HCT116 (cell line): ENCODE measurements at regions not wholly inside any gene's neighbourhood (a gene's known extent, or its start where the extent isn't known, plus 50 kb on each side); places are given as distances from the start of the nearest gene placed in this dataset.

Experiments used
- ATAC-seq: fragments of 200-7000 bp; cut with Tn5 transposase; 2 replicates; pipeline ENCODE4 v1.9.1; 2020; ENCODE audit warnings: mild to moderate bottlenecking, moderate library complexity
- BruUV-seq: library from RNA; stranded (reverse); fragments of 400-500 nt; replicated peaks from 2 replicates; lab custom pipeline; 2021; lab: Mats Ljungman, UMichigan
- CTCF ChIA-PET: fragments of 300-600 bp; sonication (Branson Sonifier 250); formaldehyde crosslinking; loops from one replicate; lab custom pipeline; 2021; ENCODE audit warnings: antibody characterized with exemption; lab: Charles Lee
- POLR2A ChIA-PET: fragments of 300-600, 350-600 bp; sonication (Branson Sonifier 250); formaldehyde crosslinking; loops from one replicate; lab custom pipeline; 2021; ENCODE audit warnings: antibody characterized with exemption; lab: Charles Lee
- RAD21 ChIA-PET, 2 experiments: fragments of 300-600 bp; sonication (Branson Sonifier 250); formaldehyde crosslinking; loops; one replicate each; lab custom pipeline; 2023; ENCODE audit warnings: low total read pairs in 2 of 2; ENCODE audit not compliant: uncharacterized antibody in 2 of 2, unreplicated experiment in 2 of 2, low non-redundant PET in 1 of 2; lab: Charles Lee
- DNase-seq: peaks from one replicate; pipeline ENCODE4 v3.0.0-alpha.2; 2010; ENCODE audit warnings: low read depth, low spot score
- H2AFZ ChIP-seq: fragments of 200-600 bp; shearing (Covaris generic), sonication (generic); 2 replicates; pipeline ENCODE4 v1.6.1; 2017; ENCODE audit warnings: low read depth, mixed run types, mixed read lengths, antibody characterized with exemption, low read length; ENCODE audit not compliant: poor library complexity, severe bottlenecking
- H3K27ac ChIP-seq: 2 replicates; pipeline ENCODE4 v1.5.1; 2012; ENCODE audit warnings: low read depth, low read length
- H3K27me3 ChIP-seq: fragments of 200-600 bp; sonication (generic); 2 replicates; pipeline ENCODE4 v1.6.1; 2016; ENCODE audit warnings: mixed run types, low read length, mixed read lengths; ENCODE audit not compliant: insufficient read depth
- H3K36me3 ChIP-seq, 2 experiments: fragments of 200-500 bp in 1 of 2; fragments of 200-600 bp in 1 of 2; sonication (Bioruptor generic) in 1 of 2; sonication (generic) in 1 of 2; 2 replicates each; pipeline versions ENCODE4 v1.5.1 to v1.6.1; 2014 to 2016; ENCODE audit warnings: low read length in 2 of 2, inconsistent platforms in 1 of 2, mixed read lengths in 1 of 2, mixed run types in 1 of 2; ENCODE audit not compliant: insufficient read depth in 2 of 2, control insufficient read depth in 1 of 2
- H3K4me1 ChIP-seq, 2 experiments: fragments of 200-600 bp in 1 of 2; sonication (generic) in 1 of 2; 2 replicates each; pipeline versions ENCODE4 v1.5.1 to v1.6.1; 2012 to 2017; ENCODE audit warnings: low read length in 2 of 2, inconsistent platforms in 1 of 2, mild to moderate bottlenecking in 1 of 2, mixed read lengths in 1 of 2, mixed run types in 1 of 2, moderate library complexity in 1 of 2; ENCODE audit not compliant: insufficient read depth in 2 of 2, control insufficient read depth in 1 of 2
- H3K4me2 ChIP-seq: fragments of 200-600 bp; sonication (generic); 2 replicates; pipeline ENCODE4 v1.6.1; 2017; ENCODE audit warnings: mixed run types, low read length, mixed read lengths
- H3K4me3 ChIP-seq, 2 experiments: fragments of 200-600 bp in 1 of 2; sonication (generic) in 1 of 2; replicated peaks in 1 of 2; 2 replicates each; pipeline ENCODE4 v1.5.1; 2011 to 2016; ENCODE audit warnings: low read length in 2 of 2, control low read depth in 1 of 2, low read depth in 1 of 2, mild to moderate bottlenecking in 1 of 2, mixed read lengths in 1 of 2, mixed run types in 1 of 2
- H3K79me2 ChIP-seq: fragments of 200-600 bp; sonication (generic); 2 replicates; pipeline ENCODE4 v1.6.1; 2017; ENCODE audit warnings: mild to moderate bottlenecking, mixed run types, low read length, moderate library complexity, mixed read lengths; ENCODE audit not compliant: insufficient read depth
- H3K9ac ChIP-seq: fragments of 200-600 bp; sonication (generic); 2 replicates; pipeline ENCODE4 v1.6.1; 2016; ENCODE audit warnings: low read length, mixed read lengths
- H3K9me2 ChIP-seq: fragments of 200-600 bp; sonication (generic), shearing (Covaris generic); 2 replicates; pipeline ENCODE4 v1.6.1; 2017; ENCODE audit warnings: mixed run types, mild to moderate bottlenecking, moderate library complexity; ENCODE audit not compliant: insufficient read depth
- H3K9me3 ChIP-seq, 2 experiments: fragments of 200-500 bp in 1 of 2; fragments of 200-600 bp in 1 of 2; sonication (Bioruptor generic) in 1 of 2; sonication (generic) in 1 of 2; 2 replicates each; pipeline ENCODE4 v1.6.1; 2014 to 2017; ENCODE audit warnings: low read length in 2 of 2, mixed read lengths in 2 of 2, inconsistent platforms in 1 of 2, low read depth in 1 of 2, mild to moderate bottlenecking in 1 of 2, mixed run types in 1 of 2, moderate library complexity in 1 of 2; ENCODE audit not compliant: control insufficient read depth in 1 of 2, insufficient read depth in 1 of 2
- H4K20me1 ChIP-seq: fragments of 200-600 bp; sonication (generic), shearing (Covaris generic); 2 replicates; pipeline ENCODE4 v1.6.1; 2017; ENCODE audit warnings: mixed run types, mild to moderate bottlenecking, moderate library complexity; ENCODE audit not compliant: insufficient read depth
- ATF3 ChIP-seq: IDR thresholded peaks from 2 replicates; pipeline ENCODE4 v1.6.1; 2012
- CEBPB ChIP-seq: IDR thresholded peaks from 2 replicates; pipeline ENCODE4 v1.6.1; 2012; ENCODE audit warnings: low read depth
- CTCF ChIP-seq, 3 experiments: fragments of 200-600 bp in 1 of 3; sonication (generic) in 1 of 3; IDR thresholded peaks in 2 of 3; conservative IDR thresholded peaks in 1 of 3; 2 replicates each; pipeline ENCODE4 v1.5.1; 2012 to 2017; ENCODE audit warnings: low read depth in 2 of 3, low read length in 2 of 3, antibody characterized with exemption in 1 of 3, borderline replicate concordance in 1 of 3, control low read depth in 1 of 3, mild to moderate bottlenecking in 1 of 3, mixed read lengths in 1 of 3, mixed run types in 1 of 3, moderate library complexity in 1 of 3; ENCODE audit not compliant: insufficient read depth in 1 of 3
- ELF1 ChIP-seq: IDR thresholded peaks from 2 replicates; pipeline ENCODE4 v1.6.1; 2012; ENCODE audit warnings: low read depth, borderline replicate concordance
- EZH2phosphoT487 ChIP-seq: fragments of 200-600 bp; IDR thresholded peaks from 2 replicates; pipeline ENCODE4 v1.6.1; 2018; ENCODE audit warnings: antibody characterized with exemption, borderline replicate concordance
- FOSL1 ChIP-seq: IDR thresholded peaks from 2 replicates; pipeline ENCODE4 v1.6.1; 2012; ENCODE audit warnings: low read depth
- MAX ChIP-seq: IDR thresholded peaks from 2 replicates; pipeline ENCODE4 v1.6.1; 2012
- POLR2AphosphoS5 ChIP-seq: IDR thresholded peaks from 2 replicates; pipeline ENCODE4 v1.6.1; 2011; ENCODE audit warnings: mild to moderate bottlenecking, low read depth, low read length, moderate library complexity
- RAD21 ChIP-seq: IDR thresholded peaks from 2 replicates; pipeline ENCODE4 v1.6.1; 2012; ENCODE audit warnings: low read depth, mild to moderate bottlenecking
- REST ChIP-seq: IDR thresholded peaks from 2 replicates; pipeline ENCODE4 v1.6.1; 2012; ENCODE audit warnings: low read depth
- SP1 ChIP-seq: IDR thresholded peaks from 2 replicates; pipeline ENCODE4 v1.6.1; 2012; ENCODE audit warnings: low read depth
- TCF7L2 ChIP-seq: IDR thresholded peaks from 2 replicates; pipeline ENCODE4 v1.7.0; 2011; ENCODE audit warnings: borderline replicate concordance, inconsistent platforms; ENCODE audit not compliant: insufficient read depth, insufficient read length; ENCODE audit errors: extremely low read depth
- YY1 ChIP-seq: IDR thresholded peaks from 2 replicates; pipeline ENCODE4 v1.6.1; 2011; ENCODE audit warnings: low read length, low read depth, moderate library complexity, mild to moderate bottlenecking; ENCODE audit not compliant: insufficient replicate concordance; ENCODE audit errors: extremely low read depth
- ZBTB33 ChIP-seq: IDR thresholded peaks from 2 replicates; pipeline ENCODE4 v1.6.1; 2011; ENCODE audit warnings: mild to moderate bottlenecking, low read length, moderate library complexity; ENCODE audit not compliant: insufficient replicate concordance; ENCODE audit errors: extremely low read depth
- ZFX ChIP-seq: fragments of 450-650 bp; IDR thresholded peaks from 2 replicates; pipeline ENCODE4 v1.6.1; 2017
- ZNF274 ChIP-seq: fragments of 200-500 bp; sonication (Bioruptor generic); IDR thresholded peaks from 2 replicates; pipeline ENCODE4 v1.6.1; 2014; ENCODE audit warnings: mild to moderate bottlenecking, low read depth, low read length, inconsistent platforms
- intact Hi-C: fragments of 100-400 bp; cut with micrococcal nuclease; formaldehyde crosslinking; loops from 2 replicates; pipeline ENCODE4 v1.10.0; 2022

- no peak for DNase-seq
- H3K4me2 ChIP-seq, result no peak overlapping the region
- POLR2A ChIA-PET, result no interaction called here
These were observed 174.1 kb downstream of the SLC6A15 start for GRCh38 chr12:84738481-84738972.

More at GRCh38 chr12:84738481-84738972, 174.1 kb downstream of the SLC6A15 start:
- Histone ChIP-seq H3K9me3 (no peaks in the 10 kb centered on the region), H2AFZ (peak overlapping the region; percentile 69), H3K4me1 (0 out of 4 replicates have a peak, but pooled peaks cover 0 to 4% of the 10 kb centered on the region in 2 experiments), H3K9ac (no peak overlapping the region), H4K20me1 (no peaks in the 10 kb centered on the region), H3K36me3 (no peaks in the 10 kb centered on the region), H3K9me2 (no peaks in the 10 kb centered on the region), H3K27ac (no peak overlapping the region), H3K79me2 (no peaks in the 10 kb centered on the region), H3K4me3 (no peak overlapping the region), H3K27me3 (no peaks in the 10 kb centered on the region)
- ChIA-PET RAD21 (no interaction called here), CTCF (no interaction called here)
- ATAC-seq, result no peak
- no TSS peak for BruUV-seq
- intact Hi-C loops, result no loop called here
- no peak for TF ChIP-seq SP1
- TF ChIP-seq YY1, result no peak
- TF ChIP-seq MAX, result no peak
- no peak for TF ChIP-seq RAD21
- TF ChIP-seq ATF3, result no peak
- no peak for TF ChIP-seq ELF1
- no peak for TF ChIP-seq CTCF (IDR thresholded peaks at IDR 0.05 in 2 of 3, conservative IDR thresholded peaks at IDR 0.05 in 1 of 3; ENCODE audit: borderline replicate concordance in 1 of 3, insufficient read depth in 1 of 3, low read depth in 2 of 3, low read length in 2 of 3)
- TF ChIP-seq EZH2phosphoT487, result no peak
- no peak for TF ChIP-seq FOSL1
- no peak for TF ChIP-seq ZFX
- no peak for TF ChIP-seq ZBTB33
- no peak for TF ChIP-seq POLR2AphosphoS5
- no peak for TF ChIP-seq CEBPB
- no peak for TF ChIP-seq REST
- no peak for TF ChIP-seq ZNF274
- TF ChIP-seq TCF7L2, result no peak
